HepG2 (cell line): ENCODE measurements at regions not wholly inside any gene's neighbourhood (a gene's known extent, or its start where the extent isn't known, plus 50 kb on each side); places are given as distances from the start of the nearest gene placed in this dataset.

Source experiments
- BRD4 ChIP-seq: sonication (generic); formaldehyde crosslinking; IDR thresholded peaks from 2 replicates; pipeline ENCODE4 v1.4.0; 2020; ENCODE audit warnings: missing genetic modification reagents
- FOXK1 ChIP-seq: sonication (generic); formaldehyde crosslinking; IDR thresholded peaks from 2 replicates; pipeline ENCODE4 v1.4.0; 2020; ENCODE audit warnings: low read depth, missing genetic modification reagents, borderline replicate concordance
- FOXP1 ChIP-seq, 2 experiments: fragments of 450-650 bp in 1 of 2; IDR thresholded peaks; 2 replicates each; pipeline ENCODE4 v1.6.1; 2017 to 2018; ENCODE audit warnings: antibody characterized with exemption in 1 of 2
- HHEX ChIP-seq: IDR thresholded peaks from 2 replicates; pipeline ENCODE4 v1.6.1; 2016; ENCODE audit warnings: control low read depth
- HNF4A ChIP-seq: sonication (generic); formaldehyde crosslinking; IDR thresholded peaks from 2 replicates; pipeline ENCODE4 v1.4.0; 2020; ENCODE audit warnings: missing genetic modification reagents
- KDM6A ChIP-seq: IDR thresholded peaks from 2 replicates; pipeline ENCODE4 v1.6.1; 2016; ENCODE audit warnings: low read depth
- NFIC ChIP-seq: IDR thresholded peaks from 2 replicates; pipeline ENCODE4 v1.6.1; 2012; ENCODE audit warnings: mild to moderate bottlenecking, low read length, inconsistent platforms
- PAXIP1 ChIP-seq: sonication (generic); formaldehyde crosslinking; conservative IDR thresholded peaks from 2 replicates; pipeline ENCODE4 v1.4.0; 2020; ENCODE audit warnings: mild to moderate bottlenecking, missing genetic modification reagents, moderate library complexity
- PHF21A ChIP-seq: sonication (generic); formaldehyde crosslinking; IDR thresholded peaks from 2 replicates; pipeline ENCODE4 v1.5.0; 2020; ENCODE audit warnings: mild to moderate bottlenecking, missing genetic modification reagents
- RARG ChIP-seq: sonication (generic); formaldehyde crosslinking; IDR thresholded peaks from 2 replicates; pipeline ENCODE4 v1.4.0; 2020; ENCODE audit warnings: low read depth, mild to moderate bottlenecking, missing genetic modification reagents
- SNRNP70 ChIP-seq: fragments of 200-400 bp; formaldehyde crosslinking; IDR thresholded peaks from 2 replicates; pipeline ENCODE4 v1.6.1; 2017; ENCODE audit warnings: mild to moderate bottlenecking, low read depth, low read length, moderate library complexity
- SOX5 ChIP-seq: IDR thresholded peaks from 2 replicates; pipeline ENCODE4 v1.6.1; 2016; ENCODE audit warnings: borderline replicate concordance
- SOX6 ChIP-seq, 2 experiments: fragments of 450-650 bp in 1 of 2; sonication (generic) in 1 of 2; formaldehyde crosslinking in 1 of 2; IDR thresholded peaks; 2 replicates each; pipeline versions ENCODE4 v1.4.0 to v1.6.1; 2017 to 2020; ENCODE audit warnings: antibody characterized with exemption in 1 of 2, mild to moderate bottlenecking in 1 of 2, missing genetic modification reagents in 1 of 2
- ZNF207 ChIP-seq: fragments of 450-650 bp; IDR thresholded peaks from 2 replicates; pipeline ENCODE4 v1.6.1; 2016; ENCODE audit warnings: antibody characterized with exemption, borderline replicate concordance
- ZNF280D ChIP-seq: sonication (generic); formaldehyde crosslinking; IDR thresholded peaks from 2 replicates; pipeline ENCODE4 v1.5.1; 2020; ENCODE audit warnings: mild to moderate bottlenecking, missing genetic modification reagents
- TF ChIP-seq, protein P1 (sequence below): sonication (generic); formaldehyde crosslinking; IDR thresholded peaks from one replicate; pipeline ENCODE4 v1.5.1; 2020; ENCODE audit warnings: mild to moderate bottlenecking, missing genetic modification reagents; ENCODE audit errors: not compliant biosample characterization

- no peak for TF ChIP-seq SOX6 (IDR thresholded peaks at IDR 0.05)
- peak; percentile 71 for TF ChIP-seq SOX6 (CRISPR knock-in tag; IDR thresholded peaks at IDR 0.05)
- TF ChIP-seq ZNF280D (CRISPR knock-in tag), result no peak
- peak; percentile 49; the same call in 1 of the 2 replicates for TF ChIP-seq PHF21A (CRISPR knock-in tag)
- peak; percentile 42; the same call in 1 of the 2 replicates for TF ChIP-seq FOXK1 (CRISPR knock-in tag)
- peak; percentile 90 for TF ChIP-seq PAXIP1 (CRISPR knock-in tag)
- TF ChIP-seq, protein P1, sequence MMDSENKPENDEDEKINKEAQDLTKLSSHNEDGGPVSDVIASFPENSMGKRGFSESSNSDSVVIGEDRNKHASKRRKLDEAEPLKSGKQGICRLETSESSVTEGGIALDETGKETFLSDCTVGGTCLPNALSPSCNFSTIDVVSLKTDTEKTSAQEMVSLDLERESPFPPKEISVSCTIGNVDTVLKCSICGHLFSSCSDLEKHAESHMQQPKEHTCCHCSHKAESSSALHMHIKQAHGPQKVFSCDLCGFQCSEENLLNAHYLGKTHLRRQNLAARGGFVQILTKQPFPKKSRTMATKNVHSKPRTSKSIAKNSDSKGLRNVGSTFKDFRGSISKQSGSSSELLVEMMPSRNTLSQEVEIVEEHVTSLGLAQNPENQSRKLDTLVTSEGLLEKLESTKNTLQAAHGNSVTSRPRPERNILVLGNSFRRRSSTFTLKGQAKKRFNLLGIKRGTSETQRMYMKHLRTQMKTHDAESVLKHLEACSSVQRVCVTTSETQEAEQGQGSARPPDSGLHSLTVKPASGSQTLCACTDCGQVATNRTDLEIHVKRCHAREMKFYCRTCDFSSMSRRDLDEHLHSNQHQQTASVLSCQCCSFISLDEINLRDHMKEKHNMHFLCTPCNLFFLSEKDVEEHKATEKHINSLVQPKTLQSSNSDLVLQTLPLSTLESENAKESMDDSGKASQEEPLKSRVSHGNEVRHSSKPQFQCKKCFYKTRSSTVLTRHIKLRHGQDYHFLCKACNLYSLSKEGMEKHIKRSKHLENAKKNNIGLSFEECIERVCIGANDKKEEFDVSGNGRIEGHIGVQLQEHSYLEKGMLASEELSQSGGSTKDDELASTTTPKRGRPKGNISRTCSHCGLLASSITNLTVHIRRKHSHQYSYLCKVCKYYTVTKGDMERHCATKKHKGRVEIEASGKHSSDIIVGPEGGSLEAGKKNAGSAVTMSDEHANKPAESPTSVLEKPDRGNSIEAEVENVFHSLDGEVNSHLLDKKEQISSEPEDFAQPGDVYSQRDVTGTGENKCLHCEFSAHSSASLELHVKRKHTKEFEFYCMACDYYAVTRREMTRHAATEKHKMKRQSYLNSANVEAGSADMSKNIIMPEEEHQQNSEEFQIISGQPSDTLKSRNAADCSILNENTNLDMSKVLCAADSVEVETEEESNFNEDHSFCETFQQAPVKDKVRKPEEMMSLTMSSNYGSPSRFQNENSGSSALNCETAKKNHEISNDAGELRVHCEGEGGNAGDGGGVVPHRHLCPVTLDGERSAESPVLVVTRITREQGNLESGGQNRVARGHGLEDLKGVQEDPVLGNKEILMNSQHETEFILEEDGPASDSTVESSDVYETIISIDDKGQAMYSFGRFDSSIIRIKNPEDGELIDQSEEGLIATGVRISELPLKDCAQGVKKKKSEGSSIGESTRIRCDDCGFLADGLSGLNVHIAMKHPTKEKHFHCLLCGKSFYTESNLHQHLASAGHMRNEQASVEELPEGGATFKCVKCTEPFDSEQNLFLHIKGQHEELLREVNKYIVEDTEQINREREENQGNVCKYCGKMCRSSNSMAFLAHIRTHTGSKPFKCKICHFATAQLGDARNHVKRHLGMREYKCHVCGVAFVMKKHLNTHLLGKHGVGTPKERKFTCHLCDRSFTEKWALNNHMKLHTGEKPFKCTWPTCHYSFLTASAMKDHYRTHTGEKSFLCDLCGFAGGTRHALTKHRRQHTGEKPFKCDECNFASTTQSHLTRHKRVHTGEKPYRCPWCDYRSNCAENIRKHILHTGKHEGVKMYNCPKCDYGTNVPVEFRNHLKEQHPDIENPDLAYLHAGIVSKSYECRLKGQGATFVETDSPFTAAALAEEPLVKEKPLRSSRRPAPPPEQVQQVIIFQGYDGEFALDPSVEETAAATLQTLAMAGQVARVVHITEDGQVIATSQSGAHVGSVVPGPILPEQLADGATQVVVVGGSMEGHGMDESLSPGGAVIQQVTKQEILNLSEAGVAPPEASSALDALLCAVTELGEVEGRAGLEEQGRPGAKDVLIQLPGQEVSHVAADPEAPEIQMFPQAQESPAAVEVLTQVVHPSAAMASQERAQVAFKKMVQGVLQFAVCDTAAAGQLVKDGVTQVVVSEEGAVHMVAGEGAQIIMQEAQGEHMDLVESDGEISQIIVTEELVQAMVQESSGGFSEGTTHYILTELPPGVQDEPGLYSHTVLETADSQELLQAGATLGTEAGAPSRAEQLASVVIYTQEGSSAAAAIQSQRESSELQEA (CRISPR knock-in tag), result no peak
- TF ChIP-seq SNRNP70, result no peak
- TF ChIP-seq KDM6A (CRISPR knock-in tag), result peak; percentile 81
- TF ChIP-seq BRD4 (CRISPR knock-in tag), result no peak
- TF ChIP-seq RARG (CRISPR knock-in tag), result no peak
- peak; percentile 22; the same call in 1 of the 2 replicates for TF ChIP-seq SOX5 (CRISPR knock-in tag)
- no peak for TF ChIP-seq ZNF207
- TF ChIP-seq HHEX (CRISPR knock-in tag), result peak; percentile 67; the same call in 1 of the 2 replicates
- TF ChIP-seq NFIC, result peak; percentile 47; the same call in 1 of the 2 replicates
- TF ChIP-seq HNF4A, result peak; percentile 93
- TF ChIP-seq FOXP1 (IDR thresholded peaks at IDR 0.05), result no peak
- peak; percentile 71 for TF ChIP-seq FOXP1 (CRISPR knock-in tag; IDR thresholded peaks at IDR 0.05)
These were observed 765.4 kb upstream of the SPRY2 start (continued) for GRCh38 chr13:81106348-81106747.
